CD4-positive, alpha-beta T cell treated with Interferon gamma for 1 hour (primary cell): ENCODE measurements at regions not wholly inside any gene's neighbourhood (a gene's known extent, or its start where the extent isn't known, plus 50 kb on each side); places are given as distances from the start of the nearest gene placed in this dataset.

Experiments used
- DNase-seq: peaks from one replicate; pipeline ENCODE4 v3.0.0-alpha.2; 2020

GRCh38 chr10:33532901-33533300 is 198.4 kb upstream of the NRP1 start:
- DNase-seq, result no peak

GRCh38 chr10:33529234-33529633 is 194.8 kb upstream of the NRP1 start:
- DNase-seq, result no peak

GRCh38 chr10:33524966-33525365 is 190.5 kb upstream of the NRP1 start:
- no peak for DNase-seq

GRCh38 chr10:33524041-33524440 is 189.6 kb upstream of the NRP1 start:
- DNase-seq, result no peak

GRCh38 chr10:33523236-33523792 is 188.8 kb upstream of the NRP1 start:
- no peak for DNase-seq

GRCh38 chr10:33521904-33522303 is 187.4 kb upstream of the NRP1 start:
- no peak for DNase-seq

GRCh38 chr10:33521062-33521461 is 186.6 kb upstream of the NRP1 start:
- no peak for DNase-seq

- DNase-seq, result no peak
Observed at GRCh38 chr10:33520223-33520622, 185.8 kb upstream of the NRP1 start.

GRCh38 chr10:33519130-33519860 is 184.8 kb upstream of the NRP1 start:
- no peak for DNase-seq

GRCh38 chr10:33510206-33510605 is 175.7 kb upstream of the NRP1 start:
- no peak for DNase-seq

- DNase-seq, result peak; percentile 53
Observed at GRCh38 chr10:33509231-33509831, 174.9 kb upstream of the NRP1 start.

- DNase-seq, result no peak
Observed at GRCh38 chr10:33507662-33508425, 173.4 kb upstream of the NRP1 start.

GRCh38 chr10:33506838-33507661 is 172.6 kb upstream of the NRP1 start:
- no peak for DNase-seq

- DNase-seq, result no peak
Observed at GRCh38 chr10:33506391-33506790, 171.9 kb upstream of the NRP1 start.

- no peak for DNase-seq
Observed at GRCh38 chr10:33501161-33501560, 166.7 kb upstream of the NRP1 start.

- no peak for DNase-seq
Observed at GRCh38 chr10:33498391-33498891, 164.0 kb upstream of the NRP1 start.

- no peak for DNase-seq
Observed at GRCh38 chr10:33497338-33497737, 162.9 kb upstream of the NRP1 start.

- DNase-seq, result no peak
Observed at GRCh38 chr10:33496096-33496495, 161.6 kb upstream of the NRP1 start.

- DNase-seq, result no peak
Observed at GRCh38 chr10:33494694-33495265, 160.3 kb upstream of the NRP1 start.

- no peak for DNase-seq
Observed at GRCh38 chr10:33493978-33494377, 159.5 kb upstream of the NRP1 start.

GRCh38 chr10:33493497-33493896 is 159.0 kb upstream of the NRP1 start:
- DNase-seq, result no peak

GRCh38 chr10:33492701-33493345 is 158.4 kb upstream of the NRP1 start:
- DNase-seq, result no peak
